ENCODE measurements at regions not wholly inside any gene's neighbourhood (a gene's known extent, or its start where the extent isn't known, plus 50 kb on each side); places are given as distances from the start of the nearest gene placed in this dataset.

GRCh38 chr1:17919525-17920439 is 164.6 kb downstream of the ACTL8 start:
- no peak for TF ChIP-seq CTCF (IDR thresholded peaks at IDR 0.05; ENCODE audit: insufficient read depth, low read length, poor library complexity, severe bottlenecking)
- no peak for TF ChIP-seq EZH2phosphoT487 (conservative IDR thresholded peaks at IDR 0.05; ENCODE audit: low read length)

All from SU-DHL-6 (cell line).